ENCODE measurements at regions not wholly inside any gene's neighbourhood (a gene's known extent, or its start where the extent isn't known, plus 50 kb on each side); places are given as distances from the start of the nearest gene placed in this dataset.

GRCh38 chr1:29426701-29427279 is 190.5 kb downstream of the PTPRU start:
- H3K9me3 ChIP-seq: no peaks in the 10 kb centered on the region
- intact Hi-C loops (cut with DNase I; ENCODE audit: low total_unique reads): no loop called here
- H3K4me3 ChIP-seq: no peak overlapping the region
- DNase-seq: no peak
- no peak overlapping the region for H3K27ac ChIP-seq
- no peak for TF ChIP-seq CTCF (IDR thresholded peaks at IDR 0.05)
- H3K27me3 ChIP-seq: no peaks in the 10 kb centered on the region
- no peaks in the 10 kb centered on the region for H3K4me1 ChIP-seq
- no peaks in the 10 kb centered on the region for H3K36me3 ChIP-seq

- no peak for DNase-seq
- no peaks in the 10 kb centered on the region for H3K4me1 ChIP-seq
- H3K27me3 ChIP-seq: no peaks in the 10 kb centered on the region
- no peak overlapping the region for H3K4me3 ChIP-seq
- H3K36me3 ChIP-seq: no peaks in the 10 kb centered on the region
- peaks cover 0 to 5% (median 0%) of the 10 kb centered on the region in 3 donors for H3K9me3 ChIP-seq
- no peak overlapping the region for H3K27ac ChIP-seq
- intact Hi-C loops (cut with DNase I; ENCODE audit: low total_unique reads): no loop called here
- no peak for TF ChIP-seq CTCF (IDR thresholded peaks at IDR 0.05)
These were observed 189.3 kb downstream of the PTPRU start for GRCh38 chr1:29425631-29426030.

- Histone ChIP-seq H3K27ac (no peak overlapping the region), H3K9me3 (peaks cover 0 to 6% (median 0%) of the 10 kb centered on the region in 3 donors), H3K4me3 (no peak overlapping the region), H3K27me3 (no peaks in the 10 kb centered on the region), H3K4me1 (no peaks in the 10 kb centered on the region), H3K36me3 (no peaks in the 10 kb centered on the region)
- no peak for DNase-seq
- no peak for TF ChIP-seq CTCF (IDR thresholded peaks at IDR 0.05)
- intact Hi-C loops (cut with DNase I; ENCODE audit: low total_unique reads): no loop called here
These were observed 187.9 kb downstream of the PTPRU start for GRCh38 chr1:29424266-29424665.

GRCh38 chr1:29420202-29420601 is 183.9 kb downstream of the PTPRU start:
- peaks cover 0 to 6% (median 0%) of the 10 kb centered on the region in 3 donors for H3K9me3 ChIP-seq
- no peaks in the 10 kb centered on the region for H3K36me3 ChIP-seq
- H3K4me3 ChIP-seq: no peak overlapping the region
- DNase-seq: no peak
- peaks cover 0 to 1% of the 10 kb centered on the region in 2 donors for H3K27me3 ChIP-seq
- TF ChIP-seq CTCF (IDR thresholded peaks at IDR 0.05): no peak
- intact Hi-C loops (cut with DNase I; ENCODE audit: low total_unique reads): no loop called here
- no peak overlapping the region for H3K27ac ChIP-seq
- no peaks in the 10 kb centered on the region for H3K4me1 ChIP-seq

- Histone ChIP-seq H3K27ac (no peak overlapping the region), H3K27me3 (peaks cover 0 to 15% of the 10 kb centered on the region in 2 donors), H3K9me3 (peaks cover 0 to 6% (median 0%) of the 10 kb centered on the region in 3 donors), H3K4me3 (no peak overlapping the region), H3K36me3 (no peaks in the 10 kb centered on the region), H3K4me1 (no peaks in the 10 kb centered on the region)
- DNase-seq: no peak
- intact Hi-C loops (cut with DNase I; ENCODE audit: low total_unique reads): no loop called here
- no peak for TF ChIP-seq CTCF (IDR thresholded peaks at IDR 0.05)
These were observed 181.6 kb downstream of the PTPRU start for GRCh38 chr1:29417971-29418370.

Data from tibial artery (tissue), 4 donors.